ENCODE measurements at regions not wholly inside any gene's neighbourhood (a gene's known extent, or its start where the extent isn't known, plus 50 kb on each side); places are given as distances from the start of the nearest gene placed in this dataset.

DNA sequence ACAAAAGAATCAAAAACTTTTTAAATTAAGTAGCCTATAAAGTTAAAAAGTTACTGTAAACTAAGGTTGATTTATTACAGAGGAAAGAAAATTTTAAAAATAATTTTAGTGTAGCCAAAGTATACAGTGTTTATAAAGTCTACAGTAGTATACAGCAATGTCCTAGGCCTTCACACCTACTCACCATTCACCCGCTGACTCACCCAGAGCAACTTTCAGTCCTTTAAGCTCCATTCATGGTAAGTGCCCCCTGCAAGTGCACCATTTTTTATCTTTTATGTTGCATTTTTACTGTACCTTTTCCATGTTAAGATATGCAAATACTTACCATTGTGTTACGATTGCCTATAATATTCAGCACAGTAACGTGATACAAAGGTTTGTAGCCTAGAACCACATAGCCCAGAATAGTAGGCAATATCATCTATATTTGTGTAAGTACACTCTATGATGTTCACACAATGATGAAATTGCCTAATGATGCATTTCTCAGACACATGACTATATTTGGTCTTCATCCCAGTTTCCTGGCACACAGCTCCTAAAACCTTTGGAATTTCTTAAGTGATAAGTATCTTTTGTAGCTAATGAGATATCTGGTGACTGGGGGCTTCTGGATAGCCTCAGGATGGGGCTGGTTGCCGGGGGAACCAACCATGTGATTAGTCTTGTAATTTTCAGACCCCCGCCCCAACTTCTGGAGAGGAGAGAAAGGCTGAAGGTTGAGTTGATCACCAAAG lies 111.0 kb downstream of the MRPL14 start:
- Histone ChIP-seq H3K27me3 (no peaks in the 10 kb centered on the region), H3K9me3 (no peaks in the 10 kb centered on the region), H3K36me3 (no peaks in the 10 kb centered on the region), H3K27ac (no peak overlapping the region), H3K4me1 (no peaks in the 10 kb centered on the region), H3K4me3 (no peak overlapping the region)
- TF ChIP-seq EP300 (IDR thresholded peaks at IDR 0.05) = no peak
- TF ChIP-seq POLR2AphosphoS5 (IDR thresholded peaks at IDR 0.05) = no peak
- TF ChIP-seq POLR2A (IDR thresholded peaks at IDR 0.05) = no peak
- no peak for TF ChIP-seq CTCF (IDR thresholded peaks at IDR 0.05)
- WGBS = 90% methylated on average over 5 of the region's 5 CpGs
- no peak for DNase-seq (ENCODE audit: low spot score in 2 of 2)

DNA sequence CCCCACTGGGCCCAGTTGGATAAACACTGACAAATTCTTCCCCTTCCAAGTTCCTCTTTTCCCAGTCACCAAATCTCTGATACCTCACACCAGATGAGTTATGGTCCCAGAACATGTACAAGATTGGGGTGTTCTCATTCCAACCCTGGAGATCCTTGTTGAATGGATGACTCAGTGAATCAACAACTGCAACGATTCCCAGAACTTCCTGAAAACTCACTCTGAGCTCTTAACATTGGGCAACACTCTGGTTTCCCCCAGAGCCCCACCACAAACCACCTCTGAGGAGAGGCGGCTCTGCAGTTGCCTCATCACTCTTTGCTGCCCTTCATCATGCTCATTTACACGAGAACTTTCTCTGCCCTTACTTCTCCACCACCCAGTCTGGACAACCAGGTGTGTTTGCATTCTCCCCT lies 115.2 kb downstream of the MRPL14 start:
- TF ChIP-seq POLR2A (IDR thresholded peaks at IDR 0.05) (no peak), EP300 (IDR thresholded peaks at IDR 0.05) (no peak), POLR2AphosphoS5 (IDR thresholded peaks at IDR 0.05) (no peak), CTCF (IDR thresholded peaks at IDR 0.05) (no peak)
- H3K4me3 ChIP-seq = no peak overlapping the region
- H3K27me3 ChIP-seq = no peaks in the 10 kb centered on the region
- no peak for DNase-seq (ENCODE audit: low spot score in 2 of 2)
- no peaks in the 10 kb centered on the region for H3K4me1 ChIP-seq
- 80% methylated on average over 3 of the region's 3 CpGs for WGBS
- no peak overlapping the region for H3K27ac ChIP-seq
- H3K36me3 ChIP-seq = no peaks in the 10 kb centered on the region
- H3K9me3 ChIP-seq = no peaks in the 10 kb centered on the region

GRCh38 chr6:44011350-44011920 lies 115.8 kb downstream of the MRPL14 start:
- no peak for DNase-seq (ENCODE audit: low spot score in 2 of 2)
- Histone ChIP-seq H3K4me3 (no peak overlapping the region), H3K4me1 (no peaks in the 10 kb centered on the region), H3K27ac (no peak overlapping the region), H3K27me3 (no peaks in the 10 kb centered on the region), H3K36me3 (no peaks in the 10 kb centered on the region), H3K9me3 (no peaks in the 10 kb centered on the region)
- 100% methylated on average over 2 of the region's 2 CpGs for WGBS
- TF ChIP-seq POLR2AphosphoS5 (IDR thresholded peaks at IDR 0.05) = no peak
- TF ChIP-seq POLR2A (IDR thresholded peaks at IDR 0.05) = no peak
- no peak for TF ChIP-seq EP300 (IDR thresholded peaks at IDR 0.05)
- no peak for TF ChIP-seq CTCF (IDR thresholded peaks at IDR 0.05)

- WGBS = 56% methylated on average over 7 of the region's 11 CpGs
- TF ChIP-seq POLR2A (IDR thresholded peaks at IDR 0.05) (no peak), EP300 (IDR thresholded peaks at IDR 0.05) (no peak), POLR2AphosphoS5 (IDR thresholded peaks at IDR 0.05) (no peak), CTCF (IDR thresholded peaks at IDR 0.05) (no peak)
- no peaks in the 10 kb centered on the region for H3K36me3 ChIP-seq
- H3K4me1 ChIP-seq = no peaks in the 10 kb centered on the region
- H3K27ac ChIP-seq = no peak overlapping the region
- H3K4me3 ChIP-seq = no peak overlapping the region
- peak in 1 of 2 donors; percentile 48 for DNase-seq (ENCODE audit: low spot score in 2 of 2)
- no peaks in the 10 kb centered on the region for H3K27me3 ChIP-seq
- H3K9me3 ChIP-seq = no peaks in the 10 kb centered on the region
Observed at GRCh38 chr6:44010411-44011349, 116.6 kb downstream of the MRPL14 start.
